MCF 10A (cell line): ENCODE measurements at regions not wholly inside any gene's neighbourhood (a gene's known extent, or its start where the extent isn't known, plus 50 kb on each side); places are given as distances from the start of the nearest gene placed in this dataset.

Source experiments
- BruUV-seq: library from RNA; stranded (reverse); fragments of 400-500 nt; replicated peaks from 2 replicates; lab custom pipeline; 2021; lab: Mats Ljungman, UMichigan
- CTCF ChIA-PET: fragments of 300-600 bp; sonication (Branson Sonifier 250); formaldehyde crosslinking; extraction: SDS; loops from one replicate; lab custom pipeline; 2021; ENCODE audit warnings: antibody characterized with exemption, inconsistent platforms; lab: Yijun Ruan, JAX
- POLR2A ChIA-PET: fragments of 300-600, 350-650 bp; sonication (Branson Sonifier 250); formaldehyde crosslinking; extraction: SDS; loops from one replicate; lab custom pipeline; 2020; ENCODE audit warnings: antibody characterized with exemption, inconsistent platforms; lab: Yijun Ruan, JAX
- DNase-seq: peaks from one replicate; pipeline ENCODE4 v3.0.0-alpha.2; 2018; ENCODE audit not compliant: unreplicated experiment
- H3K27ac Mint-ChIP-seq: one replicate; pipeline ENCODE4 v1.8.0; 2022; ENCODE audit warnings: mild to moderate bottlenecking, low read depth, mixed read lengths; ENCODE audit not compliant: unreplicated experiment
- H3K27me3 Mint-ChIP-seq: one replicate; pipeline ENCODE4 v1.8.0; 2022; ENCODE audit warnings: mixed read lengths; ENCODE audit not compliant: insufficient read depth, unreplicated experiment
- H3K36me3 Mint-ChIP-seq: one replicate; pipeline ENCODE4 v1.8.0; 2022; ENCODE audit warnings: mild to moderate bottlenecking, moderate library complexity, mixed read lengths; ENCODE audit not compliant: insufficient read depth, unreplicated experiment
- H3K4me1 Mint-ChIP-seq: one replicate; pipeline ENCODE4 v1.8.0; 2022; ENCODE audit warnings: mixed read lengths; ENCODE audit not compliant: insufficient read depth, unreplicated experiment
- H3K4me3 Mint-ChIP-seq: one replicate; pipeline ENCODE4 v1.8.0; 2022; ENCODE audit warnings: mild to moderate bottlenecking, moderate library complexity, mixed read lengths; ENCODE audit not compliant: unreplicated experiment
- H3K9me3 Mint-ChIP-seq: one replicate; pipeline ENCODE4 v1.8.0; 2022; ENCODE audit warnings: mixed read lengths; ENCODE audit not compliant: unreplicated experiment
- CTCF ChIP-seq: fragments of 200-600 bp; IDR thresholded peaks from one replicate; pipeline ENCODE4 v1.8.0; 2022; ENCODE audit warnings: antibody characterized with exemption, mild to moderate bottlenecking; ENCODE audit not compliant: unreplicated experiment
- intact Hi-C: fragments of 100-400 bp; cut with micrococcal nuclease; formaldehyde crosslinking; loops from 2 replicates; pipeline ENCODE4 v1.14.1; 2022

- Mint-ChIP-seq H3K9me3 (no peaks in the 10 kb centered on the region), H3K36me3 (no peaks in the 10 kb centered on the region), H3K27ac (no peak overlapping the region), H3K4me3 (no peak overlapping the region), H3K4me1 (no peaks in the 10 kb centered on the region), H3K27me3 (peaks cover 17% of the 10 kb centered on the region)
- TF ChIP-seq CTCF = no peak
- POLR2A ChIA-PET = no interaction called here
- intact Hi-C loops = no loop called here
- no TSS peak for BruUV-seq
- DNase-seq = no peak
- CTCF ChIA-PET = no interaction called here
Observed at GRCh38 chr3:127476936-127477335, 113.6 kb downstream of the TPRA1 start.

GRCh38 chr3:127475975-127476705 lies 114.4 kb downstream of the TPRA1 start:
- no peak overlapping the region for H3K27ac Mint-ChIP-seq
- ChIA-PET POLR2A (interaction anchor here (0.7 kb wide), 1 partner anchor 852 kb away, joined by 3 read pairs; no protein-coding TSS in a partner anchor), CTCF (interaction anchor here (0.6 kb wide), 1 partner anchor 69 kb away, joined by 3 read pairs; no protein-coding TSS in a partner anchor)
- H3K27me3 Mint-ChIP-seq = peaks cover 17% of the 10 kb centered on the region
- TF ChIP-seq CTCF = no peak
- no peaks in the 10 kb centered on the region for H3K36me3 Mint-ChIP-seq
- no peak for DNase-seq
- intact Hi-C loops = no loop called here
- no TSS peak for BruUV-seq
- H3K4me3 Mint-ChIP-seq = no peak overlapping the region
- no peaks in the 10 kb centered on the region for H3K4me1 Mint-ChIP-seq
- no peaks in the 10 kb centered on the region for H3K9me3 Mint-ChIP-seq

GRCh38 chr3:127475391-127475790 lies 115.1 kb downstream of the TPRA1 start:
- CTCF ChIA-PET = no interaction called here
- H3K27me3 Mint-ChIP-seq = peaks cover 17% of the 10 kb centered on the region
- no peak for TF ChIP-seq CTCF

GRCh38 chr3:127473244-127474024 lies 117.1 kb downstream of the TPRA1 start:
- DNase-seq = peak; percentile 41
- CTCF ChIA-PET = interaction anchor here (0.6 to 1.9 kb wide), 8 partner anchors 17 to 952 kb away, joined by 3 to 10 read pairs (median 3); no protein-coding TSS in a partner anchor

More at GRCh38 chr3:127475391-127475790, 115.1 kb downstream of the TPRA1 start:
- no peaks in the 10 kb centered on the region for H3K9me3 Mint-ChIP-seq
- no peaks in the 10 kb centered on the region for H3K36me3 Mint-ChIP-seq
- H3K4me3 Mint-ChIP-seq = no peak overlapping the region
- BruUV-seq = no TSS peak
- no peaks in the 10 kb centered on the region for H3K4me1 Mint-ChIP-seq
- intact Hi-C loops = no loop called here
- POLR2A ChIA-PET = interaction anchor here (0.7 kb wide), 1 partner anchor 851 kb away, joined by 3 read pairs; no protein-coding TSS in a partner anchor
- DNase-seq = no peak
- no peak overlapping the region for H3K27ac Mint-ChIP-seq

More at GRCh38 chr3:127473244-127474024, 117.1 kb downstream of the TPRA1 start:
- Mint-ChIP-seq H3K36me3 (no peaks in the 10 kb centered on the region), H3K27me3 (peaks cover 17% of the 10 kb centered on the region), H3K4me3 (no peak overlapping the region), H3K4me1 (no peaks in the 10 kb centered on the region), H3K9me3 (peaks cover 3% of the 10 kb centered on the region), H3K27ac (no peak overlapping the region)
- peak; percentile 37 for TF ChIP-seq CTCF
- intact Hi-C loops = no loop called here
- POLR2A ChIA-PET = no interaction called here
- BruUV-seq = no TSS peak
